Mesenchymal stem cell (in vitro differentiated cells and primary cell): ENCODE measurements at regions not wholly inside any gene's neighbourhood (a gene's known extent, or its start where the extent isn't known, plus 50 kb on each side); places are given as distances from the start of the nearest gene placed in this dataset.

ENCODE experiments used
- DNase-seq: peaks from one replicate; pipeline ENCODE4 v3.0.0-alpha.2; 2013
- H2AFZ ChIP-seq: one replicate; pipeline ENCODE4 v1.6.1; 2013; ENCODE audit warnings: low read depth, mild to moderate bottlenecking, control low read depth, inconsistent platforms, low read length, moderate library complexity
- H2AK5ac ChIP-seq: 2 replicates; pipeline ENCODE4 v1.6.1; 2013; ENCODE audit warnings: low read length, moderate library complexity, mild to moderate bottlenecking, inconsistent platforms; ENCODE audit not compliant: severe bottlenecking
- H2BK120ac ChIP-seq: one replicate; pipeline ENCODE4 v1.6.1; 2013; ENCODE audit warnings: low read depth, mild to moderate bottlenecking, inconsistent platforms, low read length, moderate library complexity
- H2BK12ac ChIP-seq, 2 experiments: one replicate each; pipeline ENCODE4 v1.6.1; 2013; ENCODE audit warnings: inconsistent platforms in 2 of 2, low read length in 2 of 2, mild to moderate bottlenecking in 2 of 2, moderate library complexity in 2 of 2, control low read depth in 1 of 2
- H2BK15ac ChIP-seq: one replicate; pipeline ENCODE4 v1.6.1; 2013; ENCODE audit warnings: mild to moderate bottlenecking, low read depth, inconsistent platforms; ENCODE audit not compliant: poor library complexity, severe bottlenecking
- H2BK5ac ChIP-seq: 2 replicates; pipeline ENCODE4 v1.6.1; 2013; ENCODE audit warnings: low read depth, mild to moderate bottlenecking, low read length, control low read depth, inconsistent platforms; ENCODE audit not compliant: poor library complexity, severe bottlenecking
- H3K14ac ChIP-seq, 2 experiments: one replicate each; pipeline ENCODE4 v1.6.1; 2013; ENCODE audit warnings: inconsistent platforms in 2 of 2, low read length in 2 of 2, control low read depth in 1 of 2, mild to moderate bottlenecking in 1 of 2, moderate library complexity in 1 of 2
- H3K18ac ChIP-seq, 2 experiments: one replicate each; pipeline ENCODE4 v1.6.1; 2013; ENCODE audit warnings: inconsistent platforms in 2 of 2, low read length in 2 of 2, control low read depth in 1 of 2, low read depth in 1 of 2, mild to moderate bottlenecking in 1 of 2
- H3K23ac ChIP-seq, 2 experiments: one replicate each; pipeline ENCODE4 v1.6.1; 2013; ENCODE audit warnings: inconsistent platforms in 2 of 2, low read length in 2 of 2, mild to moderate bottlenecking in 2 of 2, moderate library complexity in 2 of 2, control low read depth in 1 of 2
- H3K27ac ChIP-seq: 2 replicates; pipeline ENCODE4 v1.5.1; 2013; ENCODE audit warnings: mild to moderate bottlenecking, moderate library complexity, low read length, control low read depth, inconsistent platforms; ENCODE audit not compliant: poor library complexity, severe bottlenecking
- H3K27me3 ChIP-seq, 2 experiments: 2 replicates each; pipeline versions ENCODE4 v1.6.1 to v1.7.0; 2013; ENCODE audit warnings: low read length in 2 of 2, mild to moderate bottlenecking in 2 of 2, moderate library complexity in 2 of 2, control low read depth in 1 of 2, inconsistent platforms in 1 of 2; ENCODE audit not compliant: control insufficient read depth in 1 of 2, insufficient read depth in 1 of 2
- H3K36me3 ChIP-seq, 2 experiments: 2 replicates each; pipeline versions ENCODE4 v1.6.1 to v1.7.0; 2013; ENCODE audit warnings: low read length in 2 of 2, control low read depth in 1 of 2, inconsistent platforms in 1 of 2, low read depth in 1 of 2, mild to moderate bottlenecking in 1 of 2; ENCODE audit not compliant: insufficient read depth in 2 of 2, control insufficient read depth in 1 of 2
- H3K4ac ChIP-seq, 2 experiments: one replicate each; pipeline ENCODE4 v1.6.1; 2013; ENCODE audit warnings: inconsistent platforms in 2 of 2, low read length in 2 of 2, mild to moderate bottlenecking in 2 of 2, moderate library complexity in 2 of 2, control low read depth in 1 of 2, low read depth in 1 of 2
- H3K4me1 ChIP-seq: 2 replicates; pipeline ENCODE4 v1.6.1; 2013; ENCODE audit warnings: low read depth, low read length, control low read depth; ENCODE audit not compliant: control insufficient read depth, insufficient read depth
- H3K4me2 ChIP-seq: 2 replicates; pipeline ENCODE4 v1.6.1; 2013; ENCODE audit warnings: low read length, mild to moderate bottlenecking, inconsistent platforms; ENCODE audit not compliant: poor library complexity, severe bottlenecking
- H3K4me3 ChIP-seq, 2 experiments: 2 replicates each; pipeline versions ENCODE4 v1.5.1 to v1.7.0; 2013; ENCODE audit warnings: low read length in 2 of 2, mild to moderate bottlenecking in 2 of 2, control low read depth in 1 of 2, low read depth in 1 of 2; ENCODE audit not compliant: insufficient read depth in 1 of 2
- H3K79me1 ChIP-seq: replicated peaks from 2 replicates; pipeline ENCODE4 v1.6.1; 2013; ENCODE audit warnings: mild to moderate bottlenecking, control low read depth, low read length, inconsistent platforms; ENCODE audit not compliant: poor library complexity, severe bottlenecking
- H3K9ac ChIP-seq: 2 replicates; pipeline ENCODE4 v1.7.0; 2013; ENCODE audit warnings: mild to moderate bottlenecking, low read length, moderate library complexity
- H3K9me3 ChIP-seq: 2 replicates; pipeline ENCODE4 v1.7.0; 2013; ENCODE audit warnings: mild to moderate bottlenecking, low read length; ENCODE audit not compliant: control insufficient read depth
- H4K8ac ChIP-seq: one replicate; pipeline ENCODE4 v1.6.1; 2013; ENCODE audit warnings: inconsistent platforms, mild to moderate bottlenecking, low read length, moderate library complexity
- H4K91ac ChIP-seq: one replicate; pipeline ENCODE4 v1.6.1; 2013; ENCODE audit warnings: mild to moderate bottlenecking, low read length, inconsistent platforms
- WGBS: methylation state at CpG from one replicate; pipeline ENCODE4 v1.1.7; 2013; ENCODE audit warnings: mixed read lengths; 5-methylcytosine and 5-hydroxymethylcytosine counted together

DNA sequence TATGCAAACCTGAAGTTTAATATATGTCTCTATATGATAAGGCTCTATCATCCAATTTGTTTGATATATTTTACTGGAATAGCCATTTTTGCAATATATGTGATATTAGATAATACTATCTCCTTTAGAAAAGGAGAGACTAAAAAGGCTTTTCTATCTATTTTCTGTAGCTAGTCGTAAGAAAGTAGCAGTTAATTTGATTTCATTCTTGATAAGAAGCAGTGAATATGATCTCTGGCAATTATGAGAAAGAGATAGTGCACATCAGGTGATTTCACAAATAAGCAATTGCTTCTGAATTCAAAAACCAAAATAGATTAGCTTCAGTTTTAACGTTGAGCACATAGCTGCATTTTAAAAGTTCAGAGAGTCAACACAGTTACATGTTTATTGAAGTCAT, 1318.4 kb downstream of the CDH8 start:
- Histone ChIP-seq H2BK15ac (no peak overlapping the region), H3K4me1 (no peaks in the 10 kb centered on the region), H3K9me3 (peaks cover 38% of the 10 kb centered on the region), H3K79me1 (no peaks in the 10 kb centered on the region), H3K27ac (no peak overlapping the region), H3K14ac (no peak overlapping the region), H3K18ac (no peak overlapping the region), H4K8ac (no peak overlapping the region), H2BK12ac (no peak overlapping the region), H2BK120ac (no peak overlapping the region), H2AFZ (no peak overlapping the region), H3K36me3 (no peaks in the 10 kb centered on the region), H3K23ac (no peak overlapping the region), H3K4ac (no peak overlapping the region), H3K27me3 (no peaks in the 10 kb centered on the region), H4K91ac (no peak overlapping the region), H2BK5ac (no peak overlapping the region), H3K4me2 (no peak overlapping the region), H3K9ac (no peak overlapping the region), H2AK5ac (no peak overlapping the region), H3K4me3 (no peak overlapping the region)
- DNase-seq, result no peak
- no CpG with 5 or more reads among the region's 2 CpGs for WGBS

DNA sequence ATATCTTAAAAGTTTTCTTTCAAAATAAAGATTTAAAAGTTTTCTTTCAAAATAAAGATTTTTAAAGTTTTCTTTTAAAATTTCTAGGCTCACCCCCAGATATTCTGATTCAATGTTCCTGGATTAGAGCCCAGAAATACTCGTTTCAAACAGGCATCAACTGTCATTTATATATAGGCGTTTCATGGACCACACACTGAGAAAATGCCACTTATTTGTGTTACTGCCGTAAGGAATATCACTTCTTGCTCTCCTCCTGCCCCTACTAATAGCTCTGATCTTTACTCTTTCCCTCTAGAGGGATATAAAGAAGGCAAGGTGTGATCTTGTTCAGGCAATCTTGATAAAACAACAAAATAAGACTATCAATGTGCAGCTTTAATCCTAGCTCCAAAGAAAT, 1324.1 kb downstream of the CDH8 start:
- Histone ChIP-seq H4K91ac (no peak overlapping the region), H3K27ac (no peak overlapping the region), H3K9ac (no peak overlapping the region), H3K36me3 (no peaks in the 10 kb centered on the region), H3K79me1 (no peaks in the 10 kb centered on the region), H3K14ac (no peak overlapping the region), H3K4ac (no peak overlapping the region), H3K9me3 (peaks cover 3% of the 10 kb centered on the region), H2BK15ac (no peak overlapping the region), H2BK120ac (no peak overlapping the region), H3K4me2 (no peak overlapping the region), H3K23ac (no peak overlapping the region), H3K18ac (no peak overlapping the region), H3K4me3 (no peak overlapping the region), H2AFZ (no peak overlapping the region), H2AK5ac (no peak overlapping the region), H2BK12ac (no peak overlapping the region), H3K27me3 (no peaks in the 10 kb centered on the region), H4K8ac (no peak overlapping the region), H3K4me1 (no peaks in the 10 kb centered on the region), H2BK5ac (no peak overlapping the region)
- no peak for DNase-seq
- WGBS, result 43% methylated on average over 2 of the region's 3 CpGs

DNA sequence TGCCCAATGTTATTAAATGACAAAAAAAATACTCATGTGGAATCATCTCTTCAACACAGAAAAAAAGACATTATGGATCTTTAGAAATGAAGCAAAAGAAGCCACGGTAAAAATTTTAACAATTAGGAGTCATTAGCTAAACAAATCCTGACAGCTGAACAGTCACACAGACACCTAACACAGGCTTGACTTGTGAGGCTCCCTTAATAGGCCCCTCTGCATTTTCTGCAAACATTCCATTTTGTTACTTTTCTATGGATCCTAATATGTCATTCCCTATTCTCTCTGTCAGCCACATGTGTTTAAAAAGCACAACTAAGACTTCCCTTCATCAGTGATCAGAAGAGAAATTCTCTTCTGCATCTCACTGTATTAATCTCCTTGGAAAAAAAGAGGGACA, 1331.5 kb downstream of the CDH8 start:
- Histone ChIP-seq H2BK120ac (no peak overlapping the region), H3K9me3 (no peaks in the 10 kb centered on the region), H3K4ac (no peak overlapping the region), H3K9ac (no peak overlapping the region), H3K4me2 (no peak overlapping the region), H4K8ac (no peak overlapping the region), H3K4me3 (no peak overlapping the region), H3K27me3 (no peaks in the 10 kb centered on the region), H4K91ac (no peak overlapping the region), H3K14ac (no peak overlapping the region), H3K18ac (no peak overlapping the region), H2BK15ac (no peak overlapping the region), H2BK5ac (no peak overlapping the region), H3K79me1 (no peaks in the 10 kb centered on the region), H3K36me3 (no peaks in the 10 kb centered on the region), H3K23ac (no peak overlapping the region), H3K27ac (no peak overlapping the region), H2BK12ac (no peak overlapping the region), H3K4me1 (no peaks in the 10 kb centered on the region), H2AFZ (no peak overlapping the region), H2AK5ac (no peak overlapping the region)
- WGBS, result 67% methylated on average over 1 of the region's 1 CpG
- DNase-seq, result no peak

GRCh38 chr16:60703096-60703495, 1333.1 kb downstream of the CDH8 start:
- Histone ChIP-seq H3K4me3 (no peak overlapping the region), H3K9ac (no peak overlapping the region), H3K4me1 (no peaks in the 10 kb centered on the region), H2AFZ (no peak overlapping the region), H2BK120ac (no peak overlapping the region), H3K36me3 (no peaks in the 10 kb centered on the region), H3K14ac (no peak overlapping the region), H3K18ac (no peak overlapping the region), H2BK12ac (no peak overlapping the region), H3K4me2 (no peak overlapping the region), H4K91ac (no peak overlapping the region), H2BK15ac (no peak overlapping the region), H2BK5ac (no peak overlapping the region), H3K79me1 (no peaks in the 10 kb centered on the region), H3K27me3 (no peaks in the 10 kb centered on the region), H3K27ac (no peak overlapping the region), H2AK5ac (no peak overlapping the region), H4K8ac (no peak overlapping the region), H3K9me3 (peaks cover 4% of the 10 kb centered on the region), H3K4ac (no peak overlapping the region), H3K23ac (no peak overlapping the region)
- no peak for DNase-seq
- 100% methylated on average over 1 of the region's 3 CpGs for WGBS
